Right ventricle myocardium superior (tissue), 1 donor: ENCODE measurements at regions not wholly inside any gene's neighbourhood (a gene's known extent, or its start where the extent isn't known, plus 50 kb on each side); places are given as distances from the start of the nearest gene placed in this dataset.
"Not testable (repeated sequence)": the region's sequence is repeated elsewhere in the genome, so short reads cannot be mapped to it uniquely, and the experiment has no call there.

Experiments
- ATAC-seq: fragments of 200-7000 bp; cut with Tn5 transposase; one replicate; pipeline ENCODE4 v1.9.1; 2020; ENCODE audit warnings: mild to moderate bottlenecking; ENCODE audit not compliant: poor library complexity
- DNase-seq: peaks from one replicate; pipeline ENCODE4 v3.0.0-alpha.2; 2020
- intact Hi-C: fragments of 100-400 bp; cut with DNase I; formaldehyde crosslinking; loops from one replicate; pipeline ENCODE4 v1.11.2; 2022
- donor health status: DM: no; HTN: yes; CAD: no; lungs with severe emphysema.

GRCh38 chr4:148574066-148574465 is 131.9 kb upstream of the NR3C2 start:
- intact Hi-C loops: no loop called here
- DNase-seq (no peak), ATAC-seq (no peak)

DNA sequence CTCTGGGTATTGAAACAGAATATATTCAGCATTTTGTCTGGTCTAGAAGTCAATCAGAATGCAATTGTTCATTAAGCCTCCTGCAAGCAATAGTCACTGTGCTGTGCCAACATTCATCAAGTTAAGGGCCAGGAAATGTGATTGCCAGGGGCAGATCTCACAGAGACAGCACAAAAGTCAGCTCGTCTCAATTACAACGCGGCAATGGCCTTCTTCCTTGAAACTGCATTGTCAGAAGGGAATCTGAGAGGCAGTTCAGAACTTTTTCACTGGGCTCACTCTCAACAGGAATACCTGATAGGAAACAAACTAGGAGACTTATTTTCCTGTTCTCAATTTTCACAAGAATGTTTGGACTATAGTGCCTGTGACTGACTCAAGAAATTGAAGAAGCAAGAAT is 131.1 kb upstream of the NR3C2 start:
- ATAC-seq (no peak), DNase-seq (no peak)
- intact Hi-C loops: no loop called here

DNA sequence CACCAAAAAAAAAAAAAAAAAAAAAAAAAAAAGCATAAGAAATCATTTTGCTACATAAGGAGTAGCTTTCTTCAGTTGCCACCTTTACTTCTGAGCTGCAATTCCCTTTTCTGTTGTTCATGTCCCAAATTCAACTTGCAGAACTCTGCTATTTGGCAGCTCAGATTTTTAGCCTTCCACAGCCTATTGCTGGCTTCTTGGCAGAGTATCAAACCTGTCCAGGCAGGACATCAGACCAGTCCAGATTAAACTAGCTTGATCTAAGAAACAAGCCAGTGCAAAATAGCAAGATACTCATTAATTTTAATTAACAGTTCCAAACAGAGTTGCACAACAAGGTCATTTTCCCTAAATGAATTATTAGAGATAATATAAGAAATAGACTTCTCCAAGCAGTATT is 123.6 kb upstream of the NR3C2 start:
- DNase-seq (no peak), ATAC-seq (no peak)

DNA sequence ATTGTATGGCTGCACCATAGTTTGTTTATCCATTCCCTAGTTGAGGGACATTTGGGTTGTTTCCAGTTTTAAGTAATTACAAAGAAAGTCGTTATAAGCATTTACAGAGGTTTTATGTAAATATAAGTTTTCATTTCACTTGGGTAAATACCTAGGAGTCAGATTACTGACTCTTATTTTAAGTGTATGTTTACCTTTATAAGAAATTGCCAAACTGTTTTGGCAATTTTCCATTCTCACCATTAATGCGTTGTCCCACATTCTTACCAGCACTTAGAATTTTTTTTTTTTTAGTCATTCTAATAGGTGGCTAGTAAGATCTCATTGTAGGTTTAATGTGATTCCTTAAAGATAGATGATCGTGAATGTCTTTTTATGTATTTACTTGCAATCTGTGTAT is 121.5 kb upstream of the NR3C2 start:
- ATAC-seq: no peak
- intact Hi-C loops: no loop called here
- DNase-seq: no peak

More for the DNA sequence above, 123.6 kb upstream of the NR3C2 start:
- intact Hi-C loops: no loop called here

DNA sequence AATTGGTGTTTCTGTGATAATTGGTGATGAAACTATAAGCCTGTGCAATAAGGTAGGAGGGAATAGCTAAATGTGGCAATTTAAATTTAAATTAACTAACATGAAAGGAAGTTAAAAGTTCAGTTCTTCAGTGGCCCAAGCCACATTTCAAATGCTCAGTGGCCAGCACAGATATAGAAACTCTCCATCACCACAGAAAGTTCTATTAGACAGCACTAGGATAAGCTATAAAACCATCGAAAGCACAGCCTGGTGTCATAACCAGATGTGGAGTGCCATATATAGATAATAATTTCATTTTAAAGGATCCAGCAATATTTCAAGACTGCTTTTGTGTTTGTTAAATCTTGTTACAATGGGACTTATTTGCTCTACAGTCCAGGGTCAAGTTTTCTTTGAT is 119.3 kb upstream of the NR3C2 start:
- intact Hi-C loops: no loop called here
- no peak for ATAC-seq
- no peak for DNase-seq

DNA sequence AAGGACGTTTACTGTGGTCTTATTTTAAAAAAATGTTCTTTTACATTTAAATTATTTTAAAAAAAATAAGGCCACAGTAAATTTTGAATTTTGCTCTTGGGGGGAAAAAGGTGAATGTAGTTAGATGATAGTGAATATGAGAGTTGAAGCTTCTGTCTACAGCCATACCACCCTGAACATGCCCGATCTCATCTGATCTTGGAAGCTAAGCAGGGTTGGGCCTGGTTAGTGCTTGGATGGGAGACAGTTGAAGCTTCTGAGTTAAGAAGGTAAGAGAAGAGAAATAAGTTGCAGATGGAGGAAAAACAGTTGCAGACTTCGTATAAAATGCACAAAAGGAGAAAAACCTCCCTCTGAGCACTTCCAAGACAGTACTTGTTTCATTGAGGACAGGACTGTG is 115.6 kb upstream of the NR3C2 start:
- no peak for ATAC-seq
- intact Hi-C loops: no loop called here
- no peak for DNase-seq

GRCh38 chr4:148550788-148551187 is 108.6 kb upstream of the NR3C2 start:
- intact Hi-C loops: no loop called here
- DNase-seq: no peak
- ATAC-seq: no peak

DNA sequence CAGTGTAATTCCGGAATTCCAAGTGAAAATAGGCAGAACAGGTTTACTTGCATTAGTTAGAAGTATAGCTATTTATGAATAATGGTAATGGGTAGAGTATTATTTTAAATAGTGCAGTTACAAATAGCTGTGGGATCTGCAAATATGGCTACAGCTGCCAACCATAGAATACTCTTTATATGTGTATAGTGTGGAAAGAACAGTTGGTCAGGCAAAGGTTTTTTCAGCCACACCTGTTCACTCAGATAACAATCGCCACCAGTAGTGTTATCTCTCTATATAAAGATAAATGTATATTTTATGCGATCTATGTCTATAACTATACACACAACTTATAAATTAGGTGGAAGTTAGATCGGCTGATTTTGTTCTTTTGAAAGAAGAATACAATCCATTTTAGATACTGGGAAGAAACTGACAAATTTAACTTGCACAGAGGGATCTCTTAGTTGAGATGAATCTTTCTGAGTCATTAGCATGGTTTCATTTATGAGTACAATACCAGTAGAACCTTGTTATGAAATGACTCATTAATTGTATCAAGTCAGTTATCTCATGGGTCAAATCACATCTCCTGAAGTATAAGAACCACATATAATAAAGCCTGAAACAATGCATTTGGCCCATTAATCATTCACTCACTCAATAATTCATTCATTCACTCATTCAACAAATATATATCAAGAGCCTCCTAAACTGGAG is 100.9 kb upstream of the NR3C2 start:
- DNase-seq (no peak), ATAC-seq (no peak)
- intact Hi-C loops: no loop called here

DNA sequence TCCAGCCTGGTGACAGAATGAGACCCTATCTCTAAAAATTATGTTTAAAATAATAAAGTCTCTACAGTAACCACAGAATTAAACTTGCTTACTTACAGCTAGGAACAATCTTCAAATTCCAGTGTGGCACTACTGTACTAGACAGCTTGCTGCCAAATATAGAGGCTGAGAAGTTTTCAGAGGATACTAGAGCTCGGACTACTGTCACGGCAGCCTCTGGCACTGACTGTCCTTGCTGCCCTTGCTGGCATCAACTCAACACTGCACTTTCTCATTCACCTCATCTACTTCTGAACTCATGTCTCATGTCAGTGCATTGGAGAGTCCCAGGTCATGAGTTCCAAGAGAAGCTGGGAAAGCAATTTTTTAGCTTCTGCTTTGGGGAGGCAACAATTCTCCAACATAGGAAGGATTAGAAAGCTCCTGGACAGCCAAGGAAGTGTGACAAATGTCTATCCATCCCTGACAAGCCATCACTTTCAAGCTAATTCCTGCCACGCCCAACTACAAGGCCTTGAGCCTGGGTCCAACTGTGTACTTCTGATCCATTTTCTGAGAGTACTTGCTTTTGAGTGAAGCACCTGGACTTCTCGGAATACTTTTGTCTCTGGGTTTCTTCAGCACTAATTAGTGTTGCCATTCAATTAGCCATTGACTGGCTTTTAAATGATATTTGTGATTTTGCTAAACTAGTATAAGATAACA is 98.6 kb upstream of the NR3C2 start:
- intact Hi-C loops: no loop called here
- ATAC-seq: peak; percentile 89
- DNase-seq: no peak

GRCh38 chr4:148539387-148539786 is 97.2 kb upstream of the NR3C2 start:
- no peak for ATAC-seq
- DNase-seq: no peak
- intact Hi-C loops: no loop called here

DNA sequence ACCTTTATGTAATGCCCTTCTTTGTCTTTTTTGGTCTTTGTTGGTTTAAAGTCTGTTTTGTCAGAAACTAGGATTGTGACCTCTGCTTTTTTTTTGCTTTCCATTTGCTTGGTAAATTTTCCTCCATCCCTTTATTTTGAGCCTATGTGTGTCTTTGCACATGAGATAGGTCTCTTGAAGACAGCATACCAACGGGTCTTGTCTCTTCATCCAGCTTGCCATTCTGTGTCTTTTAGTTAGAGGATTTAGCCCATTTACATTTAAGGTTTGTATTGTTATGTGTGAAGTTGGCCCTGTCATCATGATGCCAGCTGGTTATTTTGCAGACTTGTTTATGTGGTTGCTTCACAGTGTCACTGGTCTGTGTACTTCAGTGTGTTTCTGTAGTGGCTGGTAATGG is 91.6 kb upstream of the NR3C2 start:
- intact Hi-C loops, ATAC-seq, DNase-seq: not testable (repeated sequence)

- intact Hi-C loops: no loop called here
- no peak for DNase-seq
- no peak for ATAC-seq
Measured at GRCh38 chr4:148530114-148530513, 87.9 kb upstream of the NR3C2 start.

DNA sequence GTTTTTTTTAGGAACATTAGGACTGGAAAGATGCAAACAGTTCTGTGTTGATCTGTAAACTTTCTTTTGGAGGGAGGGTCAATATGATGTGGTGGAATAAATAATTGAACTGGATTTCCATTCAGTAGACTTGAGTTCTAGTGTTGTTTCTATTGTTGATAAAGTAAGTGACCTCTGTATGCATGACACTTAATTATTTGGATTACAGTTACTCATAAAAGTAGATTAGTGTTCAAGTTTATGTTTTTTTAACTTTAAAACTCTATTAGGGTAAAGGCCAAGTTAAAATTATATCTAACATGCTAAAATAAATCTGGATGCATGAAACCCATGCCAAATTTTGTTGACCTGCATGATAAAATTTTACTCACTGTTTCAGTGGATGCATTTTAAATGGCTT is 85.4 kb upstream of the NR3C2 start:
- ATAC-seq (no peak), DNase-seq (no peak)
- intact Hi-C loops: no loop called here

DNA sequence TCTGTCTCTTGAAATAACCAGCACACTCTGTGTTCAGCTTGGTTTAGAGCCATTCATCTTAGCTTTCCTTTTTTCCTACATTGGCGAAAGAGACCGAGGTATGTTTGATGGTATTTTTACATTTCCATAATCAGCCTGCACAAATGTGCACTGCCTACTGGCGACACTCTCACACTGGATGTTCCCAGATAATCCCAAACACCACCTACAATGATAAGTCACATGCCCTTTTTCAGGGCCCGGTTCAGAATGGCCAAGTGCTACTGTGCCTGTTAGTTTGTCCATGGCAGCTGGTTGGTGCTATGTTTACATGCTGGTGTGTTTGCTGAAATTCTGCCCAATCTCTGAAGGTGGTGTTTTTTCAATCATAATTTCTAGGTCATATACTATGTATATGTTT is 80.8 kb upstream of the NR3C2 start:
- intact Hi-C loops: no loop called here
- no peak for DNase-seq
- peak; percentile 55 for ATAC-seq

- ATAC-seq (no peak), DNase-seq (no peak)
- intact Hi-C loops: no loop called here
Measured at GRCh38 chr4:148515248-148515647, 73.0 kb upstream of the NR3C2 start.

DNA sequence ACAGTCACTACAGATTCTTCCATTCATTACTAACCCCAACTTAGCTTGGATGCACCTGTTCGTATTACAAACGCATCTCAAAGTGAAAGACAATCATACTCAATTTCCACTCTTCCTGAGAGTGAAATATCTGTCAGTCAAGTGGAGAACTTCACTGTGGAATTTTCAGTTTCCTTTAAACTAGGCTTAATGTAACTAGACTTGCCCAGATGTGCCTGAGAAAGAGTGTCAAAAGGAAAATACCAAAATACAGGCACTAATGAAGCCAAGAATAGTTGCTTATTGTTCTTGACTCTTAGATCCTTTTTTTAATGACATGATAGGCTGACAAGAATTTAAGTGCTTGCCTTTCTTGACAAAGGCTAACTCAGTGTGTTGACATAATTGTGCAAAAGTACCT is 72.4 kb upstream of the NR3C2 start:
- no peak for ATAC-seq
- intact Hi-C loops: no loop called here

DNA sequence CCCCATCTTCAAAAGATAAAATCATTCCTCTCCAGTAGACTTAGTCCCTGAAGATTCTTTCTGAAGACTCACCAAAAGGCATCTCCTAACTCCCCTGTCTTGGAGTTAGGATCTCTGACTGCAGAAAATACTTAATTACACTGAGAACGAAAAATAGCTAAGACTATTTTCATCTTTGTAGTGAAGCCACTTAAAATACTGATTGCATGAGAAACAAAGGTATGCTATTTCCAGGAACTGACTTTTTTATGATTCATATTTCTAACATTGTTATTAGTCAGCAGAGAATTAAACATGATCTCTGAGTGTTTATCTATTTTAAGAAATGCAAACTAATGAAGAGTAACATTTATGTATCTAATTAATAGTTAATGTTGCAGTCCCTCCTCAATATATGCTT is 71.8 kb upstream of the NR3C2 start:
- DNase-seq (no peak), ATAC-seq (no peak)
- intact Hi-C loops: no loop called here

More for the DNA sequence above, 72.4 kb upstream of the NR3C2 start:
- no peak for DNase-seq

DNA sequence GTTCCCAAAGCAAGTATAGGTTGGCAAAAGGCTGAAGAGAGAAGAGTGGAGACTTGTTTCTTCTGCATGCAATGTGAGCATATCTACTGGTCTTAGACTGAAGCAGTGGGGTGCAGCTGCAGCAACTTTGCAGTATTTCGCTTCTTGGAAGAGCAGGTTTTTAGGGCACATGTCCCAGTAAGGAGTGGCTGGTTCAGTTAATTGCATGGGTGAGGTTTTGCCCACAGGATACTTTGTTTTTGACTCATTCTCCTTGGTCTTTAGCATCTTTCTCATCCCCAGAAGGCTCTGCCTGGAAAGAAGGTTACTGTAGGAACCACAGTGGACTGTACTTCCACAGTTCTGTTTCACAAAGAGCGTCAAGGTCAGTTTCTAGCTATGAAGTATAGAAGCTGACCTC is 68.0 kb upstream of the NR3C2 start:
- intact Hi-C loops: no loop called here
- ATAC-seq: no peak
- DNase-seq: no peak

DNA sequence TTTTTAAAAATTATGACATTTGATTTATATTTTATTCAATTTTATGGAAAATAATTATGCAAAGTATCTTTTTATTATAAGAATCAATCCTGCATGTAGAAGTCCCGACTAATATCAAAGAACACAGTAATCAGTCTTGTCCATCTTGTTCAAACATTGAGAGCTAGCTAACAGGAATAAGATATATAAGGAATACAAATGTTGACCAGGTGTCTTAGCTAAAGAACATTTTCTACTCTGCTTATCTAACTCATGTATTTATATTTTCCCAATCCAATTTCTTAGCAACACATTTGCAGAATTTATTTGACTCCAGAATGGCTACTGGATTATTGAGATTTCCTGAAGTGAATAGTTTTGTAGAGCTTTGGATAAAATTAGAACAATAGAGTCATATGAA is 61.5 kb upstream of the NR3C2 start:
- no peak for DNase-seq
- ATAC-seq: no peak
- intact Hi-C loops: no loop called here

DNA sequence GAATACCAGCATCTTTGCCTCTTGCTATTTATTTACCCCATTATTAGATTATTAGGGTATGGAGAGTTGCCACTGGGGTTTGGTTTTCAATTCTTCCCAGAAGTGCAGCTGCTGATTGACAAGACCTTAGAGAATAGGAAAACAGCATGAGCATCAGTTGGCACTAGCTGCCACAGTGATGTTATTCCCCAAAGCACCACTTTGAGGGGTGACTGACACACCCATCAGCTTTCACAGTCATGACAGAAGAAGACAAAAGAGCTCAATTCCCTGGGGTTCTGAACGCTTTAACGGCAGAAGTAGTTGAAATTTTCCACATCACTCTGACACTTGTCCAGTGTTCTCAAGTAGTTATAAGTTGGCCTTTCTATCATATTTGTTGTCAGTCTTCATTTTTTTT is 55.0 kb upstream of the NR3C2 start:
- ATAC-seq (no peak), DNase-seq (no peak)
- intact Hi-C loops: no loop called here

- no peak for ATAC-seq
- DNase-seq: no peak
- intact Hi-C loops: no loop called here
Measured at GRCh38 chr4:148495463-148495862, 53.2 kb upstream of the NR3C2 start.
